Right lobe of liver (tissue), 4 donors: ENCODE measurements at regions not wholly inside any gene's neighbourhood (a gene's known extent, or its start where the extent isn't known, plus 50 kb on each side); places are given as distances from the start of the nearest gene placed in this dataset.

Experiments used
- POLR2A ChIP-seq: fragments of 450-650 bp; IDR thresholded peaks from one replicate; pipeline ENCODE4 v1.6.1; 2017; ENCODE audit warnings: antibody characterized with exemption, mild to moderate bottlenecking
- TF ChIP-seq, protein P1 (sequence below), 4 donors: fragments of 200-600 bp in 3 of 4; fragments of 450-650 bp in 1 of 4; IDR thresholded peaks; one replicate each; pipeline versions ENCODE4 v1.5.1 to v1.8.0; 2016 to 2022; ENCODE audit warnings: antibody characterized with exemption in 4 of 4, mild to moderate bottlenecking in 2 of 4
- donor health status: DM: no; HTN: no; CAD: no.
- donor health status: DM: no; HTN: no; CAD: no.
- donor health status: DM: no; HTN: yes; CAD: no.

DNA sequence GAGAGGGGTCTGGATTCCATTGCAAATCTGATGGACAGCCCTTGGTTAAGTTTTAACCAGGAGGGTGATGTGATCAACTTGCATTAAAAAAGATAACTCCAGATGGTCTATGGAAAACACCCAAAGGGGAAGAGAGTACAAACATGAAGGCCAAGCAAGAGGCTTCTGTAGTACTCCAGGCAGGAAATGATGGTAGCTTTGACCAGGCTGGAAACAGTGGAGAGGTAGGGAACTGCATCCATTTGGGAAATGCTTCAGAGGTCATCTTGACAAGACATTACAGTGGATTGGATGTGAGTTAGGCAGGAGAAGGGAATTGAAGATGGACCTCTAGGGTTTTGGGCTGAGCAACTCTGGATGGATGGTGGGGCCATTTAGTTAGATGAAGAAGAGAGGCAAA, 391.1 kb downstream of the IPO8 start:
- TF ChIP-seq, protein P1, sequence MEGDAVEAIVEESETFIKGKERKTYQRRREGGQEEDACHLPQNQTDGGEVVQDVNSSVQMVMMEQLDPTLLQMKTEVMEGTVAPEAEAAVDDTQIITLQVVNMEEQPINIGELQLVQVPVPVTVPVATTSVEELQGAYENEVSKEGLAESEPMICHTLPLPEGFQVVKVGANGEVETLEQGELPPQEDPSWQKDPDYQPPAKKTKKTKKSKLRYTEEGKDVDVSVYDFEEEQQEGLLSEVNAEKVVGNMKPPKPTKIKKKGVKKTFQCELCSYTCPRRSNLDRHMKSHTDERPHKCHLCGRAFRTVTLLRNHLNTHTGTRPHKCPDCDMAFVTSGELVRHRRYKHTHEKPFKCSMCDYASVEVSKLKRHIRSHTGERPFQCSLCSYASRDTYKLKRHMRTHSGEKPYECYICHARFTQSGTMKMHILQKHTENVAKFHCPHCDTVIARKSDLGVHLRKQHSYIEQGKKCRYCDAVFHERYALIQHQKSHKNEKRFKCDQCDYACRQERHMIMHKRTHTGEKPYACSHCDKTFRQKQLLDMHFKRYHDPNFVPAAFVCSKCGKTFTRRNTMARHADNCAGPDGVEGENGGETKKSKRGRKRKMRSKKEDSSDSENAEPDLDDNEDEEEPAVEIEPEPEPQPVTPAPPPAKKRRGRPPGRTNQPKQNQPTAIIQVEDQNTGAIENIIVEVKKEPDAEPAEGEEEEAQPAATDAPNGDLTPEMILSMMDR (IDR thresholded peaks at IDR 0.05) = no peak
- TF ChIP-seq POLR2A = no peak
